IMR-90 (cell line): ENCODE measurements at regions not wholly inside any gene's neighbourhood (a gene's known extent, or its start where the extent isn't known, plus 50 kb on each side); places are given as distances from the start of the nearest gene placed in this dataset.

Experiments used
- ATAC-seq: fragments of 200-7000 bp; cut with Tn5 transposase; 2 replicates; pipeline ENCODE4 v1.9.1; 2020; ENCODE audit warnings: low read depth, mild to moderate bottlenecking, moderate library complexity
- BruUV-seq: library from RNA; stranded (reverse); fragments of 400-500 nt; replicated peaks from 2 replicates; lab custom pipeline; 2021; lab: Mats Ljungman, UMichigan
- CTCF ChIA-PET: fragments of 300-600 bp; formaldehyde crosslinking; extraction: SDS; loops from one replicate; lab custom pipeline; 2021; ENCODE audit warnings: antibody characterized with exemption; lab: Yijun Ruan, JAX
- POLR2A ChIA-PET: fragments of 300-600 bp; sonication (Branson Sonifier 250); formaldehyde crosslinking; loops from one replicate; lab custom pipeline; 2022; ENCODE audit warnings: antibody characterized with exemption; ENCODE audit not compliant: unreplicated experiment; lab: Charles Lee
- DNase-seq: peaks from one replicate; pipeline ENCODE4 v3.0.0; 2013
- H2AFZ ChIP-seq: replicated peaks from 2 replicates; pipeline ENCODE3; 2013; ENCODE audit warnings: low read length, mild to moderate bottlenecking; ENCODE audit not compliant: poor library complexity
- H2AK5ac ChIP-seq: 2 replicates; pipeline ENCODE4 v1.6.1; 2013; ENCODE audit warnings: low read depth, low read length, inconsistent platforms
- H2AK9ac ChIP-seq: replicated peaks from 2 replicates; pipeline ENCODE3; 2013; ENCODE audit warnings: mild to moderate bottlenecking, low read depth, low read length, moderate library complexity; ENCODE audit not compliant: poor library complexity
- H2BK120ac ChIP-seq: 2 replicates; pipeline ENCODE4 v1.6.1; 2013; ENCODE audit warnings: low read depth, low read length, inconsistent platforms
- H2BK15ac ChIP-seq: 3 replicates; pipeline ENCODE4 v1.6.1; 2013; ENCODE audit warnings: low read depth, low read length, inconsistent platforms
- H2BK20ac ChIP-seq: 2 replicates; pipeline ENCODE4 v1.6.1; 2013; ENCODE audit warnings: low read depth, mild to moderate bottlenecking, inconsistent platforms, low read length, moderate library complexity
- H2BK5ac ChIP-seq: 2 replicates; pipeline ENCODE4 v1.6.1; 2013; ENCODE audit warnings: mild to moderate bottlenecking, low read depth, low read length, inconsistent platforms; ENCODE audit not compliant: poor library complexity, severe bottlenecking
- H3K14ac ChIP-seq: replicated peaks from 2 replicates; pipeline ENCODE4 v1.6.1; 2013; ENCODE audit warnings: low read depth, low read length, inconsistent platforms
- H3K18ac ChIP-seq: 2 replicates; pipeline ENCODE4 v1.6.1; 2013; ENCODE audit warnings: low read depth, low read length, control low read depth
- H3K23ac ChIP-seq: 2 replicates; pipeline ENCODE4 v1.6.1; 2013; ENCODE audit warnings: low read depth, low read length, inconsistent platforms
- H3K27ac ChIP-seq: 2 replicates; pipeline ENCODE4 v1.5.1; 2013; ENCODE audit warnings: mild to moderate bottlenecking, control low read depth, low read length; ENCODE audit not compliant: insufficient read depth
- H3K27me3 ChIP-seq: 2 replicates; pipeline ENCODE4 v1.6.1; 2013; ENCODE audit warnings: low read length; ENCODE audit not compliant: control insufficient read depth, insufficient read depth
- H3K36me3 ChIP-seq: 2 replicates; pipeline ENCODE4 v1.6.1; 2013; ENCODE audit warnings: low read length, mixed read lengths; ENCODE audit not compliant: control insufficient read depth, insufficient read depth
- H3K4ac ChIP-seq: 2 replicates; pipeline ENCODE4 v1.6.1; 2013; ENCODE audit warnings: low read depth, low read length, inconsistent platforms
- H3K4me1 ChIP-seq: 2 replicates; pipeline ENCODE4 v1.6.1; 2013; ENCODE audit warnings: low read length, mixed read lengths; ENCODE audit not compliant: control insufficient read depth, insufficient read depth
- H3K4me2 ChIP-seq: 2 replicates; pipeline ENCODE4 v1.6.1; 2013; ENCODE audit warnings: low read depth, mild to moderate bottlenecking, control low read depth, low read length, moderate library complexity
- H3K4me3 ChIP-seq: 2 replicates; pipeline ENCODE4 v1.5.1; 2013; ENCODE audit warnings: low read depth, mild to moderate bottlenecking, control low read depth, low read length, moderate library complexity; ENCODE audit not compliant: insufficient read depth
- H3K56ac ChIP-seq: 2 replicates; pipeline ENCODE4 v1.6.1; 2013; ENCODE audit warnings: low read length, inconsistent platforms; ENCODE audit not compliant: insufficient read depth; ENCODE audit errors: extremely low read depth
- H3K79me1 ChIP-seq, 2 experiments: 2 replicates each; pipeline ENCODE4 v1.6.1; 2013; ENCODE audit warnings: low read length in 2 of 2, inconsistent platforms in 1 of 2, low read depth in 1 of 2
- H3K9ac ChIP-seq: 2 replicates; pipeline ENCODE4 v1.6.1; 2013; ENCODE audit warnings: low read depth, low read length, control low read depth
- H3K9me1 ChIP-seq: 2 replicates; pipeline ENCODE4 v1.6.1; 2013; ENCODE audit warnings: low read length, inconsistent platforms; ENCODE audit not compliant: insufficient read depth
- H3K9me3 ChIP-seq: 2 replicates; pipeline ENCODE4 v1.6.1; 2013; ENCODE audit warnings: low read length; ENCODE audit not compliant: control insufficient read depth, insufficient read depth
- H4K20me1 ChIP-seq: 2 replicates; pipeline ENCODE4 v1.6.1; 2013; ENCODE audit warnings: low read length, inconsistent platforms; ENCODE audit not compliant: insufficient read depth
- H4K5ac ChIP-seq: 2 replicates; pipeline ENCODE4 v1.6.1; 2013; ENCODE audit warnings: mild to moderate bottlenecking, low read depth, low read length, control low read depth
- H4K8ac ChIP-seq, 2 experiments: 2 replicates each; pipeline ENCODE4 v1.6.1; 2013; ENCODE audit warnings: low read depth in 2 of 2, low read length in 2 of 2, control low read depth in 1 of 2, inconsistent platforms in 1 of 2
- H4K91ac ChIP-seq: 2 replicates; pipeline ENCODE4 v1.6.1; 2013; ENCODE audit warnings: low read depth, low read length, inconsistent platforms; ENCODE audit not compliant: insufficient read depth
- BHLHE40 ChIP-seq: fragments of 150-350 bp; IDR thresholded peaks from 2 replicates; pipeline ENCODE4 v1.6.1; 2016; ENCODE audit warnings: mild to moderate bottlenecking, low read depth, low read length
- CEBPB ChIP-seq: IDR thresholded peaks from 2 replicates; pipeline ENCODE4 v1.6.1; 2012; ENCODE audit warnings: low read depth, low read length, improper control_type of control experiment
- FOS ChIP-seq: fragments of 150-350 bp; IDR thresholded peaks from 2 replicates; pipeline ENCODE4 v1.6.1; 2016; ENCODE audit warnings: low read depth, low read length
- POLR2A ChIP-seq: IDR thresholded peaks from 2 replicates; pipeline ENCODE4 v1.6.1; 2012; ENCODE audit warnings: mild to moderate bottlenecking, low read depth, low read length
- RCOR1 ChIP-seq: IDR thresholded peaks from 2 replicates; pipeline ENCODE4 v1.6.1; 2012; ENCODE audit warnings: mild to moderate bottlenecking, low read length, improper control_type of control experiment; ENCODE audit not compliant: insufficient replicate concordance
- RFX5 ChIP-seq: IDR thresholded peaks from 2 replicates; pipeline ENCODE4 v1.8.0; 2012; ENCODE audit warnings: low read depth, mild to moderate bottlenecking, low read length, moderate library complexity
- SMC3 ChIP-seq: fragments of 150-350 bp; IDR thresholded peaks from 2 replicates; pipeline ENCODE4 v1.6.1; 2016; ENCODE audit warnings: low read depth, mild to moderate bottlenecking, antibody characterized with exemption, low read length, moderate library complexity
- dilution Hi-C: fragments of 300-500 bp; cut with HindIII; formaldehyde crosslinking; loops from one replicate; pipeline ENCODE4 v1.14.3; 2018; ENCODE audit warnings: low sequenced_read_pairs; ENCODE audit not compliant: unreplicated experiment
- in situ Hi-C: fragments of 300-500 bp; cut with MboI; formaldehyde crosslinking; loops from 3 replicates; pipeline ENCODE4 v1.14.3; 2019; ENCODE audit warnings: low sequenced_read_pairs, inconsistent platforms, mixed read lengths
- intact Hi-C: fragments of 100-400 bp; cut with micrococcal nuclease; formaldehyde crosslinking; loops from 2 replicates; pipeline ENCODE4 v1.10.0; 2022

- Histone ChIP-seq H3K9me3 (no peaks in the 10 kb centered on the region), H3K9ac (no peak overlapping the region), H3K14ac (no peak overlapping the region), H4K5ac (no peak overlapping the region; the same call in 1 of the 2 replicates), H2AFZ (no peak overlapping the region), H3K27me3 (no peaks in the 10 kb centered on the region), H2AK5ac (no peak overlapping the region), H2AK9ac (no peak overlapping the region), H3K4me3 (no peak overlapping the region), H2BK20ac (no peak overlapping the region), H3K79me1 (no peaks in the 10 kb centered on the region), H3K9me1 (no peaks in the 10 kb centered on the region), H3K4ac (no peak overlapping the region), H4K91ac (no peak overlapping the region), H3K56ac (no peak overlapping the region), H3K27ac (no peak overlapping the region), H3K23ac (no peak overlapping the region), H4K20me1 (no peaks in the 10 kb centered on the region), H2BK120ac (no peak overlapping the region), H3K18ac (no peak overlapping the region), H3K4me1 (peaks cover 2% of the 10 kb centered on the region; the same call in 1 of the 2 replicates), H3K36me3 (no peaks in the 10 kb centered on the region), H4K8ac (no peak overlapping the region), H2BK5ac (no peak overlapping the region), H2BK15ac (no peak overlapping the region), H3K4me2 (no peak overlapping the region)
- DNase-seq: no peak
- in situ Hi-C loops: no loop called here
- no peak for ATAC-seq
- BruUV-seq: no TSS peak
- ChIA-PET CTCF (interaction anchor here (0.6 kb wide), 1 partner anchor 308 kb away, joined by 6 read pairs; no protein-coding TSS in a partner anchor), POLR2A (no interaction called here)
- TF ChIP-seq RFX5 (no peak), FOS (no peak), CEBPB (no peak), RCOR1 (no peak), BHLHE40 (no peak), POLR2A (no peak), SMC3 (no peak)
- intact Hi-C loops: no loop called here
- dilution Hi-C loops: no loop called here
Observed at GRCh38 chr3:106343811-106344210, 475.0 kb upstream of the CBLB start.
